DMS79 (cell line): ENCODE measurements at regions not wholly inside any gene's neighbourhood (a gene's known extent, or its start where the extent isn't known, plus 50 kb on each side); places are given as distances from the start of the nearest gene placed in this dataset.
"Not testable (repeated sequence)": the region's sequence is repeated elsewhere in the genome, so short reads cannot be mapped to it uniquely, and the experiment has no call there.

Source experiments
- DNase-seq: peaks from one replicate; lab custom pipeline; 2025; lab: John Stamatoyannopoulos, UW

- DNase-seq = no peak
Observed at GRCh38 chr10:90028312-90028711, 326.9 kb downstream of the KIF20B start.

- DNase-seq = no peak
Observed at GRCh38 chr10:90031776-90032175, 330.4 kb downstream of the KIF20B start.

- DNase-seq = no peak
Observed at GRCh38 chr10:90032519-90032918, 331.1 kb downstream of the KIF20B start.

GRCh38 chr10:90034862-90035261 is 333.5 kb downstream of the KIF20B start:
- not testable (repeated sequence) for DNase-seq

DNA sequence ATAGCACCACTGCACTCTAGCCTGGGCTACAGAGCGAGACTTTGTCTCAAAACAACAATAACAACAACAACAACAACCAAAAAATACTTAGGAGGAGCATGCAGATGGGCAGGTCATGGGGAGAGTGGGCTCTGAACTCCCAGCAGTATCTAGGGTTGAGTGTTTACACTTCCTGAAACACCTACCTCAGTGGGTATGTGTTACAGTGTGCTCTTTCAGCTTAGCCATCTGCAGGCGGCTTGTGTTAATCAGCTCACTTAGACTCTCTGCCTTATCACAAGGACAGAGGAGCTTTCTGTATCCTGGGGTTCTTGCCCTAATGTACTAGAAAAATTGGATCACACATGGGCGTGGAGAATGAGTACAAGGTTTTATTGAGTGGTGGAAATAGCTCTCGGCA is 340.2 kb downstream of the KIF20B start:
- no peak for DNase-seq

DNA sequence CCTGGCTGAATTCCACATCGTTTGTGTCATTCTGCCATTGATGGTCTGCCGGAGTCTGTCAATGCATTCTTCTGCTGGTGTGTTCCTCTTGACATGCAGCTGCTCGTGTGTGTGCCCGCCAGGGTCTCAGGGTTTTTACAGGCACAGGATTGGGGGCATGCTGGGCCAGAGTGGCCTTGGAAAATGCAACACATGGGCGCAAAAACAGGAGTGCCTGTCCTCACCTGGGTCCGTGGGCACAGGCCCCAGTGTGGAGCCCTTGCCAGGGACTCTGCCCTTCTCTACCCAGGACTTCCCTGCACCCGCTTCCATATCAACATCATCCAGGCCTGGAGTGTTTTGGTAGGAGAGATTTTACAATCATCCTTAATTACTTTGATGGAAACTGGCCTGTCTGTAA is 340.7 kb downstream of the KIF20B start:
- no peak for DNase-seq

GRCh38 chr10:90047243-90047729 is 345.9 kb downstream of the KIF20B start:
- no peak for DNase-seq

DNA sequence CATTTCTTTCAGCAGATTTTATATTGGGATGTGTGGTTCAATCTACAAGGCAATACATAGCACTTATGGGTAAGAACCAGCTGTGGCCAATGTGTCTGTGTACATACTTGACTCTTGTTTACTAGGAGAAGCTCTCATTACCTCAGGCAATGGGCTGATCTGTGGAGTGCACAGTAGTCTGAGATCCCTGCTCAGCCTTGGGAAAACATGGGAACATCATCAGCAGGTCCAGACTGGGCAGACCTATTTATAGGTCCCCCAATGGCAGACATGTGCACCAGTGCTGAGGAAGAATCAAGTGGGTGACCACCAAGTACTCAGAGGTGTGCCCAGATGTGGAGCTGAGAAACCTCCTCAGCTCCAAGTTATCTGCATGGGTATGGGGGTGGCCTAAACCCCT is 349.7 kb downstream of the KIF20B start:
- DNase-seq = peak; percentile 37

DNA sequence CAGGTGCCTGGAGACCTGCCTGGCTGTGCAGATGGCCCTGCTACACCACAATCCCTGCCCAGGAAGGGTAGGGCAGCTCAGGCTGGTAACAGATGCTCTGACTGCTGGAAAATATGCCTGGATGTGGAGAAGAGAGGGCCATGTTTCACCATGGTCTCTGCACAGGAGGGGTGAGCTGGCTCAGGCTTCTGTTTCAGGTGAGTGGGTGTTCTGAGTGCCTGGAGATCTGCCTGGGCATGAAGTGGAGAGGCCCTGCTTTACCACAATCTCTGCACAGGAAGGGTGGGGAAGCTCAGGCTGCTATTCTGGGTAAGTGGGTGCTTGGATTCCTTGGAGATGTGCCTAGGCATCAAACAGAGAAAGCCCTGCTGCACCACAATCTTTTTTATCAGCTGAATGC is 350.1 kb downstream of the KIF20B start:
- peak; percentile 80 for DNase-seq

DNA sequence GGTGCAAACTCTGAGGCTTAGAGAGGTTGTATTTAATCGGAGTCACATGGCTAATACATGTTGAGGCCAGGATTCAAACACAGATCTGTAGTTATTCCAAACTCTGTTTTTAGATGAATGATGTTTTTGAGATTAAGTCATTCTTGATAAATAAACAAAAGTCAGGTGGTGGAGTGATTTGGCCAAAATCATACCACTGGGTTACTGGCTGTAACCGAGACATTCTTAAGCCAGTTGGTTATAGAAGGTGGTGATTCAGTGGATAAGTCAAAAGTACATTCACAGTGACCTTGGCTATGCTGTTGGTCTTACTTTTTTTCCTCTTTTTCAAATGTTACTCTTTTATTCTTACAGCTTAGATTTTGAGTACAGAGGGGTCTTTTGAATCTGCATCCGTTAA is 361.4 kb downstream of the KIF20B start:
- no peak for DNase-seq

GRCh38 chr10:90064295-90064694 is 362.9 kb downstream of the KIF20B start:
- no peak for DNase-seq

GRCh38 chr10:90066435-90066834 is 365.0 kb downstream of the KIF20B start:
- DNase-seq = no peak

- no peak for DNase-seq
Observed at GRCh38 chr10:90075995-90076394, 374.6 kb downstream of the KIF20B start.

DNA sequence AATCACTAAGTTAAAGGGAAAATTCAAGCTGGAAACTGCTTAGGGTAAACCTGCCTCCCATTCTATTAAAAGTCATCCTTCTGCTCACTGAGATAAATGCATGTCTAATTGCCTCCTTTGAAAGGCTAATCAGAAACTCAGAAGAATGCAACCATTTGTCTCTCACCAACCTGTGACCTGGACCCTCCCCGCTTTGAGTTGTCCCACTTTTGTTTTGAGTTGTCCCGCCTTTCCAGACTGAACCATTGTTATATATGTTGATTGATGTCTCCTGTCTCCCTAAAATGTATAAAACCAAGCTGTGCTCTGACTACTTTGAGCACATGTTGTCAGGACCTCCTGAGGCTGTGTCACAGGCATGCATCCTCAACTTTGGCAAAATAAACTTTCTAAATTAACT is 378.4 kb downstream of the KIF20B start:
- DNase-seq = no peak

DNA sequence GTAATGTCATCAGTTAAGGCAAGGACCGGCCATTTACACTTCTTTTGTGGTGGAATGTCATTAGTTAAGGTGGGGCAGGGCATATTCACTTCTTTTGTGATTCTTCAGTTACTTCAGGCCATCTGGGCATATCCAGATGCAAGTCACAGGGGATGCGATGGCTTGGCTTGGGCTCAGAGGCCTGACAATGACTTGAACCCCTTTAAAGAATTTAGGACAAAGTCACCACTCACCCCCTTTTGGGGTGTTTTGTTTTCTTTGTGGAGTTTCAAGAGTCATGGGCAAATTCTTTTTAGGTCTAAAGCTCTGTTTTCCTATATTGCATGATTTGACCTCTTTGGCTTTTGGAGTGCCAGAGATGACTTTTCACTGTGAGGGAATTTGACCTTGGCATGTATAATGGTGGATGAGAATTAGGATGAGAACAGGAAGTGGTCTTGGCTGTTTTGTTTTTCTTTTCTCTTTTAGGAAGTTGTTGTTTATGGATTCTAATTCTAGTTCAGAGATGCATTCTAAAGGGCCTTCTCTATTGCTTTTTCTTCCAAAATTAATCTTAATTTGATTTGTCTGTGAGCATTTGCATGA is 385.3 kb downstream of the KIF20B start:
- not testable (repeated sequence) for DNase-seq

DNA sequence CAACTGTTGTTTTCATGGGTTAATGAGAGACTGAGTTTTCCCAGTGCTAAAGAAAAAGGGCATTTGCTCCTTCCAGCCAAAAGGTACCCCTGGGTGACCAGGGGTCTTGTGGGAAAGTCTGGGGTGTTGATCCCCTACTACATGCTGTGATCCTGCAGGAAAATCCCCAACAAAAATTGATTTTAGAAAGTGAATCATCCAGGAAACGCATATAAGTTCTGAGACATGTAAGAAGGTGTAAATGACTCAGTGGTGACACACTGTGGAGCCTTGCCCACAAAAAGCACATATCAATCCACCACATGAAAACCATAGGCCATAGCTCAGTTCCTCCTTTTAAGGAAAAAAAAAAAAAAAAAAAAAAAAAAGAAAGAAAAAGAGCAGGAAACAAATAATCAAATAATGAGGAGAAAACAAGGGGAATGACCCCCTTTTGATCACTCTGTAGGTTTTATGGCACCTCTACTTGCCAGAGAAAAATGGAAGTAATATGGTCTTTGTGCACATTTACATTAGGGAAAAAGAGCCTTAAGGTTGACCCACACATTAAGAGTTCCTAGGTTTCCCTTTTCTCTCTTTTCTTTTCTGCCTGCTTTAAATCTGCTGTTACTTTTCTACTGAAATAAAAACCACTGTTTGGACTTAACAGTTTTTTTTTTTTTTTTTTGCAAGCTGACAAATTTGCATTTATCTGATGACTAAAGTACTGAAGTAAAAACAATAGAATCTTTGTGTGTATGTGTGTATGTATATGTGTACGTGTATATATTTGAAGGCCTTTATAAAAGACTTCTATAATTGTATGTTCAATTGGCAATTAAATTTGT is 386.0 kb downstream of the KIF20B start:
- no peak for DNase-seq

GRCh38 chr10:90088024-90088317 is 386.6 kb downstream of the KIF20B start:
- DNase-seq = no peak

GRCh38 chr10:90089719-90090118 is 388.3 kb downstream of the KIF20B start:
- DNase-seq = no peak

DNA sequence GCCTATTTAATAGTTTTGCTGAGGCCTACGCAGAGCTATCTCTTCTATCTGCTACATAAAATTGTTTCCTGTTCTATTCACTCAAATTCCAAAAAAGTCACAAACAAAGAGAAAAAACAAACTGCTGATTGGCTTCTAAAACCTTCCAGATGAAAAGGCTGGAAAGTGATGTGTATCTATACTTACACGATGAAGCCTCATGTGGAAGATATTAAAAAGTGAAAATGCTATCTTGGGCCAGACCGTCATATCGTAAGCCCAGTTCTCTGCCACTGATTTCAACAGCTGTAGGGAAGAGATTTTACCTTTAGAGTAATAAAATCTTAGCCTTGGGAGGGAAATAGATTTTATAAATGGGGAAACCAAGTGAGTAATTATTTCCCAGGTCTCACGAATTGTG is 394.8 kb downstream of the KIF20B start:
- no peak for DNase-seq

GRCh38 chr10:90107581-90107980 is 406.2 kb downstream of the KIF20B start:
- not testable (repeated sequence) for DNase-seq

DNA sequence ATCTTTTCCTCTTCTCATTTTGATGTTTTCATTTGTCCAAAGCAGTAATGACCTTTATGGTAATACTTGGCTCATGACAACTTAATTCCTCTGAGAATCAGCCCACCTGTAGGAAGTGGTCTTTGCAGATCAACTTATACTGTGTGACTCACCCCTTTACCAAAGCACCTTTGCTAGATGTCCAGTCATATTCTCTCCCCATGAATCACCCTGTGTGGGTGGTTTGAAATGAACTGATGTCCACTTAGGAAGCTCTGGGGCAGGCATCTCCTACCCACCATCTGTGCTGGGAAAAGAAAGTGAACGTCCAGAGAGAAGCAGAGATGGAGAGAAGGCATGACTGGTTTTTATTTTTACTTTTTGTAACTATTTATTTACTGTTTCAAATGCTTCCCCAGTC is 410.3 kb downstream of the KIF20B start:
- DNase-seq = no peak

- no peak for DNase-seq
Observed at GRCh38 chr10:90112681-90113080, 411.3 kb downstream of the KIF20B start.

GRCh38 chr10:90118567-90118966 is 417.2 kb downstream of the KIF20B start:
- DNase-seq = not testable (repeated sequence)
